Tibial nerve (tissue), 4 donors: ENCODE measurements at regions not wholly inside any gene's neighbourhood (a gene's known extent, or its start where the extent isn't known, plus 50 kb on each side); places are given as distances from the start of the nearest gene placed in this dataset.
"Not testable (repeated sequence)": the region's sequence is repeated elsewhere in the genome, so short reads cannot be mapped to it uniquely, and the experiment has no call there.

ENCODE experiments used
- CTCF ChIP-seq, 5 experiments: fragments of 200-600 bp in 3 of 5; fragments of 450-650 bp in 2 of 5; sonication (generic) in 3 of 5; IDR thresholded peaks; one replicate each; pipeline ENCODE4 v1.5.1; 2016 to 2019; ENCODE audit warnings: antibody characterized with exemption in 5 of 5, mild to moderate bottlenecking in 3 of 5, moderate library complexity in 2 of 5
- EP300 ChIP-seq, 2 donors: sonication (generic); formaldehyde crosslinking; IDR thresholded peaks; one replicate each; pipeline ENCODE4 v1.6.1; 2017; ENCODE audit warnings: antibody characterized with exemption in 2 of 2, mild to moderate bottlenecking in 1 of 2
- POLR2A ChIP-seq, 2 donors: fragments of 450-650 bp; IDR thresholded peaks; one replicate each; pipeline ENCODE4 v1.6.1; 2017; ENCODE audit warnings: antibody characterized with exemption in 2 of 2, mild to moderate bottlenecking in 2 of 2, moderate library complexity in 2 of 2

GRCh38 chr2:138315619-138316018 lies 186.0 kb upstream of the SPOPL start:
- TF ChIP-seq CTCF, POLR2A, EP300 (IDR thresholded peaks at IDR 0.05): not testable (repeated sequence)
